ENCODE measurements at regions not wholly inside any gene's neighbourhood (a gene's known extent, or its start where the extent isn't known, plus 50 kb on each side); places are given as distances from the start of the nearest gene placed in this dataset.
"Not testable (repeated sequence)": the region's sequence is repeated elsewhere in the genome, so short reads cannot be mapped to it uniquely, and the experiment has no call there.

DNA sequence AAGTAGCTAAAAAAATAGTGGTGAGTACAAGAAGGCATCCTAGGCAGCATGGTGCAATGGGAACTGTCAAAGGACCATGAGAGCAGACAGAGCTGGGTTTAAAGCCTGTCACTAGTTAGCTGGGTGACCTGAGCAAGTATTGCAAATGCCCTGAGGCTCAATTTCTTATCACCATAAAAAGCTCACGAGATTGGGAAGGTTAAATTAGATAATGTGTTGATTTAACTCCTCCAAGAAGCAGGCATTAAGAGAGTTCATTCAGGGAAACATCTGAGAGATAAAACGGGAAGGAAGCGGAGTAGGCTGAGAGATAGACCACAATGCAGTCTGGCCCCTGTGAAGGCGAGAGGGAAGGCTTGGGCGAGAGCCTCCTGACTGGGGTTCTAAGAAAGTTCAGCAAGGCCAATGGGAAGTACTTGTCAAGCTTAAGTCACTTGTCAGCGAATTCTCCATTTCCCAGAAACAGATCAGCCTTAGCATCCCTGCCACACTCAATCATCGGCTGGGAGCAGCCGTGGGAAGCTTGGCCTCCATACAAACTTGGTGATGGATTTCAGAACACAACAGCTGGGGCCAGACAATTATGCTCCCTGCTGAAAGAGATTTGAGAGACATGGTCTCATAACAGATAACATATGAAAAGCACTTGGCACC lies 105.5 kb downstream of the POU4F1 start:
- no peaks in the 10 kb centered on the region for H3K36me3 Mint-ChIP-seq (ENCODE audit: low read depth)
- H3K27me3 Mint-ChIP-seq (ENCODE audit: low read depth): peaks cover 3% of the 10 kb centered on the region
- H3K9me3 Mint-ChIP-seq: peaks cover 3% of the 10 kb centered on the region
- H3K4me3 Mint-ChIP-seq: no peak overlapping the region
- no peak overlapping the region for H3K27ac Mint-ChIP-seq (ENCODE audit: unreplicated experiment)
- no peak for DNase-seq (ENCODE audit: low read depth, low spot score)
- peaks cover 10% of the 10 kb centered on the region for H3K4me1 Mint-ChIP-seq
- TF ChIP-seq, protein P1, sequence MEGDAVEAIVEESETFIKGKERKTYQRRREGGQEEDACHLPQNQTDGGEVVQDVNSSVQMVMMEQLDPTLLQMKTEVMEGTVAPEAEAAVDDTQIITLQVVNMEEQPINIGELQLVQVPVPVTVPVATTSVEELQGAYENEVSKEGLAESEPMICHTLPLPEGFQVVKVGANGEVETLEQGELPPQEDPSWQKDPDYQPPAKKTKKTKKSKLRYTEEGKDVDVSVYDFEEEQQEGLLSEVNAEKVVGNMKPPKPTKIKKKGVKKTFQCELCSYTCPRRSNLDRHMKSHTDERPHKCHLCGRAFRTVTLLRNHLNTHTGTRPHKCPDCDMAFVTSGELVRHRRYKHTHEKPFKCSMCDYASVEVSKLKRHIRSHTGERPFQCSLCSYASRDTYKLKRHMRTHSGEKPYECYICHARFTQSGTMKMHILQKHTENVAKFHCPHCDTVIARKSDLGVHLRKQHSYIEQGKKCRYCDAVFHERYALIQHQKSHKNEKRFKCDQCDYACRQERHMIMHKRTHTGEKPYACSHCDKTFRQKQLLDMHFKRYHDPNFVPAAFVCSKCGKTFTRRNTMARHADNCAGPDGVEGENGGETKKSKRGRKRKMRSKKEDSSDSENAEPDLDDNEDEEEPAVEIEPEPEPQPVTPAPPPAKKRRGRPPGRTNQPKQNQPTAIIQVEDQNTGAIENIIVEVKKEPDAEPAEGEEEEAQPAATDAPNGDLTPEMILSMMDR (conservative IDR thresholded peaks at IDR 0.05): no peak

DNA sequence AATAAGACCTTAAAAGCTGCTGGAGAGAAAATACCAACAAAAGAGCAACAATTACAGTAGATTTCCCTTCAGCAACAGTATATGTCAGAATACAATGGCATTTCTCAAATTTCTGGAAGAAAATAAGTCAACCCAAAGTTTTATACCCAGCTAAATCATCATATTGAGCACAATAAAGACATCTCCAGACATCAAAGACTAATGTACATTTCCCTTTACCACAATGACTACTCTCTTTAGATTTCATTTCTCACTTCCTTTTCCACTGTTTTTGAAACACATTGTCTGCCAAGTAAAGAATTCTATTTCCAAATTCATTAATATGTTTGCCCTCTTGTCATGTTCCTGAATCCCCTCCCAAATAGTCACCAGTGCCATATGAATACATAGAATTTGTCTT lies 111.4 kb downstream of the POU4F1 start:
- H3K27me3 Mint-ChIP-seq (ENCODE audit: low read depth): peaks cover 3% of the 10 kb centered on the region
- no peak overlapping the region for H3K27ac Mint-ChIP-seq (ENCODE audit: unreplicated experiment)
- H3K9me3 Mint-ChIP-seq: peaks cover 8% of the 10 kb centered on the region
- H3K4me3 Mint-ChIP-seq: no peak overlapping the region
- H3K4me1 Mint-ChIP-seq: peaks cover under 1% of the 10 kb centered on the region
- no peak for DNase-seq (ENCODE audit: low read depth, low spot score)
- peaks cover 6% of the 10 kb centered on the region for H3K36me3 Mint-ChIP-seq (ENCODE audit: low read depth)
- TF ChIP-seq, protein P1 (conservative IDR thresholded peaks at IDR 0.05): no peak

DNA sequence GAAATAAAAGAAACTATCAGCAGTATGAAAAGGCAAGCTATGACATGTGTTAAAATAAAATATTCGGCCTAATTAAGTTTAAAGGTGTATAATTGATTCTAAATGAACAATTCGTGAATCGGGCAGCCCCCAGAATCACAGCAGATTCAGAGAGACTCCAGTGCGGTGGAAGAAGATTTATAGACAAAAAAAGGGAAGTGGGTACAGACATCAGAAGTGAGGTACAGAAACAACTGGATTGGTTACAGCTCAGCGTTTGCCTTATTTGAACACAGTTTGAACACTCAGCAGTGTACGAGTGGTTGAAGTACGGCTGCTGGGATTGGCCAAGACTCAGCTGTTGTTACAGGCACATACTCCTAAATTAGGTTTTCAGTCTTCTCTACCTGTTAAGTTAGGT lies 113.1 kb downstream of the POU4F1 start:
- not testable (repeated sequence) for H3K4me1 Mint-ChIP-seq; DNase-seq (ENCODE audit: low read depth, low spot score); H3K27ac Mint-ChIP-seq (ENCODE audit: unreplicated experiment); H3K4me3 Mint-ChIP-seq; H3K9me3 Mint-ChIP-seq; H3K36me3 Mint-ChIP-seq (ENCODE audit: low read depth); H3K27me3 Mint-ChIP-seq (ENCODE audit: low read depth)

DNA sequence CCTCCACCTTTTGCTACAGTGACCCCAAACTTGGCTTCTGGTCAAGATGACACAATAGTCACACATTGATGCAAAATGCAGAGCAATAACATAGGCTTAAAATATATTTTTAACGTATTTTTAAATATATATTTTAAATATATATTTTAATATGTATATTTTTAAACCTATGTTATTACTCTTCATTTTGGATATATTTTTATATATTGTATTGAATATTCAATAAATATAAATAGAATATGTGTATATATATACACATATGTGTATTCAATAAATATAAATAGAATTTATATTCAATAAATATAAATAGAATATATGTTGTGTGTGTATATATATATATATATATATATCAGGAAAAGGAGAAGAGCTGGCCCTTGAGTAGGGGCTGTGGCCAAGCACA lies 115.6 kb downstream of the POU4F1 start:
- Mint-ChIP-seq H3K36me3 (ENCODE audit: low read depth) (peaks cover 5% of the 10 kb centered on the region), H3K27me3 (ENCODE audit: low read depth) (no peaks in the 10 kb centered on the region), H3K4me3 (no peak overlapping the region), H3K4me1 (no peaks in the 10 kb centered on the region), H3K9me3 (peaks cover 7% of the 10 kb centered on the region), H3K27ac (ENCODE audit: unreplicated experiment) (no peak overlapping the region)
- no peak for DNase-seq (ENCODE audit: low read depth, low spot score)
- TF ChIP-seq, protein P1 (conservative IDR thresholded peaks at IDR 0.05): no peak

DNA sequence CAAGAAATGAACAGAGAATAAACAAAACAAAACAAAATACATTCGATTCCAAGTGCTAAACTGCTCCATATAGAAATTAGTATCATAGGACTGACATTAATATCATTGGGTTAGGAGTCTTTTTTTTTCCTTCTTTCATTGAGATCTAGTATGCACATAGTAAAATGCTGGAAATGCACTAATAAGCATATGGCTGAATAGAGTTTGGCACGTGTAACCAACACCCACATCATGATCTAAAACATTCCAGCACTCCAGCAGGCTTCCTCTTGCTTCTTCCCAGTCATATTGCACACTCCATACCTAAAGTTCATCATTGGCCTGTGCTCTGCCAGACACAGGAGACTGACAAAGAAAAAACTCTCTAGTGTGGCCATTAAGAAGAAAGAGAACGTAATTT lies 117.5 kb downstream of the POU4F1 start:
- no peaks in the 10 kb centered on the region for H3K27me3 Mint-ChIP-seq (ENCODE audit: low read depth)
- TF ChIP-seq, protein P1 (conservative IDR thresholded peaks at IDR 0.05): no peak
- H3K27ac Mint-ChIP-seq (ENCODE audit: unreplicated experiment): no peak overlapping the region
- DNase-seq (ENCODE audit: low read depth, low spot score): no peak
- no peak overlapping the region for H3K4me3 Mint-ChIP-seq
- no peaks in the 10 kb centered on the region for H3K4me1 Mint-ChIP-seq
- H3K36me3 Mint-ChIP-seq (ENCODE audit: low read depth): no peaks in the 10 kb centered on the region
- no peaks in the 10 kb centered on the region for H3K9me3 Mint-ChIP-seq

DNA sequence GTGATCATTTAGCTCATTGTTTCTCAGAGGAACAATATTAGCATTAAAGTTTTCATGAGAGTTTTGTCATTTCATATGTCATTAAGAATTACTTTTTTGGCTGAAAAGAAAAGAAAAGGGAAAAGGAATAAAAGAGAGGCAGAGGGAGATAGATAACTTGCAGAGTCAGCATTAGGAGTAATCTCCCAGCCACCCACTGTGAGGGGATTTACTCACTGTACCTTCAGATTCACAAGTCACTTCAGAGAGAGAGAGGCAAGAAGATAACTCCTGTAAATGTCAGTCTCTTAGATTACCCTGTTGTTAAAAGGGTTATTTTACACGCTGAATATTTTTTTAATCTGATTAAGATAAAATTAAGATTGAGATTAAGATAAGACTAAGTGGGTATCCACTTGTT lies 125.2 kb downstream of the POU4F1 start:
- Mint-ChIP-seq H3K36me3 (ENCODE audit: low read depth) (no peaks in the 10 kb centered on the region), H3K4me3 (no peak overlapping the region), H3K27me3 (ENCODE audit: low read depth) (no peaks in the 10 kb centered on the region), H3K9me3 (no peaks in the 10 kb centered on the region), H3K4me1 (no peaks in the 10 kb centered on the region), H3K27ac (ENCODE audit: unreplicated experiment) (no peak overlapping the region)
- TF ChIP-seq, protein P1 (conservative IDR thresholded peaks at IDR 0.05): no peak
- DNase-seq (ENCODE audit: low read depth, low spot score): no peak

All from neural crest cell (in vitro differentiated cells).